Erythroblast (primary cell): ENCODE measurements at regions not wholly inside any gene's neighbourhood (a gene's known extent, or its start where the extent isn't known, plus 50 kb on each side); places are given as distances from the start of the nearest gene placed in this dataset.
"Not testable (repeated sequence)": the region's sequence is repeated elsewhere in the genome, so short reads cannot be mapped to it uniquely, and the experiment has no call there.

Experiments used
- GATA1 ChIP-seq: IDR thresholded peaks from 2 replicates; pipeline ENCODE4 v1.6.1; 2011; ENCODE audit warnings: low read depth, mild to moderate bottlenecking, control low read depth, low read length, moderate library complexity
- POLR2A ChIP-seq: IDR thresholded peaks from 2 replicates; pipeline ENCODE4 v1.6.1; 2011; ENCODE audit warnings: mild to moderate bottlenecking, low read length

- not testable (repeated sequence) for TF ChIP-seq POLR2A, GATA1
These were observed 88.9 kb upstream of the GPR101 start for GRCh38 chrX:137122651-137123050.
